ENCODE measurements at regions not wholly inside any gene's neighbourhood (a gene's known extent, or its start where the extent isn't known, plus 50 kb on each side); places are given as distances from the start of the nearest gene placed in this dataset.
A peak's percentile ranks its signal among the peaks of the same experiment; 100 is the strongest.

- DNase-seq = no peak
- H3K4me3 ChIP-seq = no peak overlapping the region
- ATAC-seq = no peak
- peaks cover 0 to 2% (median 0%) of the 10 kb centered on the region in 9 donors for H3K4me1 ChIP-seq
- no peaks in the 10 kb centered on the region for H3K27me3 ChIP-seq
- TF ChIP-seq CTCF (IDR thresholded peaks at IDR 0.05) = no peak
- intact Hi-C loops (cut with DNase I) = no loop called here
- no peaks in the 10 kb centered on the region for H3K9me3 ChIP-seq
- H3K27ac ChIP-seq = no peak overlapping the region
- H3K36me3 ChIP-seq = no peaks in the 10 kb centered on the region
- 92 to 94% methylated on average over 6 of the region's 6 CpGs for WGBS, 2 donors
Measured at GRCh38 chr3:30505866-30506520, 100.4 kb upstream of the TGFBR2 start.

- H3K4me1 ChIP-seq = peaks cover 0 to 20% (median 0%) of the 10 kb centered on the region in 9 donors
- no peaks in the 10 kb centered on the region for H3K9me3 ChIP-seq
- 84 to 88% methylated on average over 3 of the region's 3 CpGs for WGBS, 2 donors
- H3K27ac ChIP-seq = no peak overlapping the region
- no peaks in the 10 kb centered on the region for H3K27me3 ChIP-seq
- DNase-seq = no peak
- intact Hi-C loops (cut with DNase I) = no loop called here
- no peak for ATAC-seq
- no peak overlapping the region for H3K4me3 ChIP-seq
- no peaks in the 10 kb centered on the region for H3K36me3 ChIP-seq
- TF ChIP-seq CTCF (IDR thresholded peaks at IDR 0.05) = no peak
Measured at GRCh38 chr3:30508339-30508738, 98.1 kb upstream of the TGFBR2 start.

- no peak for TF ChIP-seq CTCF (IDR thresholded peaks at IDR 0.05)
- H3K36me3 ChIP-seq = no peaks in the 10 kb centered on the region
- ATAC-seq (no peak), DNase-seq (no peak)
- H3K9me3 ChIP-seq = no peaks in the 10 kb centered on the region
- intact Hi-C loops (cut with DNase I) = loop anchor here in 5 of 10 donors (10.0 kb wide), 4 partner anchors 56 to 184 kb away; partner anchors contain the start of gene TGFBR2 (in 1 of the 5)
- 92 to 96% methylated on average over 3 of the region's 3 CpGs for WGBS, 2 donors
- peaks cover 0 to 20% (median 0%) of the 10 kb centered on the region in 9 donors for H3K4me1 ChIP-seq
- H3K27me3 ChIP-seq = no peaks in the 10 kb centered on the region
- H3K4me3 ChIP-seq = no peak overlapping the region
- H3K27ac ChIP-seq = peak overlapping the region in 1 of 10 donors; percentile 26
Measured at GRCh38 chr3:30510596-30510995, 95.8 kb upstream of the TGFBR2 start.

GRCh38 chr3:30511524-30512251 lies 94.7 kb upstream of the TGFBR2 start:
- H3K36me3 ChIP-seq = no peaks in the 10 kb centered on the region
- H3K27me3 ChIP-seq = no peaks in the 10 kb centered on the region
- no peak overlapping the region for H3K4me3 ChIP-seq
- ATAC-seq (peak; percentile 64 to 96 (median 83)), DNase-seq (no peak)
- 68 to 75% methylated on average over 9 of the region's 9 CpGs for WGBS, 2 donors
- H3K9me3 ChIP-seq = no peaks in the 10 kb centered on the region
- intact Hi-C loops (cut with DNase I) = loop anchor here in 5 of 10 donors (10.0 kb wide), 4 partner anchors 57 to 183 kb away; partner anchors contain the start of gene TGFBR2 (in 1 of the 5)
- H3K27ac ChIP-seq = peak overlapping the region in 8 of 10 donors; percentile 11 to 51 (median 30)
- H3K4me1 ChIP-seq = peaks cover 0 to 20% (median 0%) of the 10 kb centered on the region in 9 donors
- TF ChIP-seq CTCF (IDR thresholded peaks at IDR 0.05) = no peak

All from heart right ventricle (tissue), 16 donors.